Pancreas (tissue), 10 donors: ENCODE measurements at regions not wholly inside any gene's neighbourhood (a gene's known extent, or its start where the extent isn't known, plus 50 kb on each side); places are given as distances from the start of the nearest gene placed in this dataset.

Experiments
- ATAC-seq, 4 donors: fragments of 200-7000 bp; cut with Tn5 transposase; one replicate each; pipeline versions ENCODE4 v1.8.0 to v1.9.1; 2020; ENCODE audit warnings: mild to moderate bottlenecking in 4 of 4, moderate library complexity in 4 of 4
- DNase-seq, 6 donors: peaks; one replicate each; pipeline ENCODE4 v3.0.0-alpha.2; 2020
- FAIRE-seq: peaks from 2 replicates; lab custom pipeline; 2012; peaks lifted over from hg19 to GRCh38; lab: Jason Lieb, UNC
- H3K27ac ChIP-seq, 4 donors: fragments of 200-600 bp; sonication (generic); 1 replicate in 3 of 4; 2 replicates in 1 of 4; pipeline versions ENCODE4 v1.5.0 to v1.8.0; 2020
- H3K27me3 ChIP-seq, 4 donors: fragments of 200-600 bp; one replicate each; pipeline ENCODE4 v1.8.0; 2021
- H3K36me3 ChIP-seq, 3 donors: fragments of 200-600 bp; sonication (generic) in 1 of 3; one replicate each; pipeline versions ENCODE4 v1.5.0 to v1.8.0; 2020 to 2021
- H3K4me1 ChIP-seq, 3 donors: fragments of 200-600 bp; one replicate each; pipeline ENCODE4 v1.8.0; 2021
- H3K4me3 ChIP-seq, 4 donors: fragments of 200-600 bp; sonication (generic) in 2 of 4; one replicate each; pipeline versions ENCODE4 v1.5.0 to v1.8.0; 2020 to 2021
- H3K9me3 ChIP-seq, 4 donors: fragments of 200-600 bp; one replicate each; pipeline ENCODE4 v1.8.0; 2021
- WGBS, 2 donors: extraction: QIAGEN DNeasy Blood & Tissue Kit; methylation state at CpG; one replicate each; pipeline ENCODE4 v1.1.7; 2013; 5-methylcytosine and 5-hydroxymethylcytosine counted together
- intact Hi-C, 3 donors: fragments of 100-400 bp; cut with DNase I; formaldehyde crosslinking; loops; one replicate each; pipeline versions ENCODE4 v1.11.1 to v1.14.2; 2022
- TF ChIP-seq, protein P1 (sequence below), 4 donors: fragments of 200-600 bp; sonication (generic) in 3 of 4; IDR thresholded peaks; one replicate each; pipeline versions ENCODE4 v1.5.0 to v1.8.0; 2021; ENCODE audit warnings: antibody characterized with exemption in 4 of 4
- donor health status: healthy with polysubstance abuse.
- donor health status: DM: no; HTN: no; CAD: no; lungs with moderate emphysema.
- donor health status: DM: no; HTN: no; CAD: no.
- donor health status: control.
- donor health status: control.
- donor health status: Bipolar disorder and iron deficiency.
- donor health status: DM: yes; HTN: yes; CAD: no.
- donor health status: DM: no; HTN: no; CAD: no.
- donor health status: DM: no; HTN: no; CAD: no.
- donor health status: DM: yes; HTN: yes; CAD: no.

DNA sequence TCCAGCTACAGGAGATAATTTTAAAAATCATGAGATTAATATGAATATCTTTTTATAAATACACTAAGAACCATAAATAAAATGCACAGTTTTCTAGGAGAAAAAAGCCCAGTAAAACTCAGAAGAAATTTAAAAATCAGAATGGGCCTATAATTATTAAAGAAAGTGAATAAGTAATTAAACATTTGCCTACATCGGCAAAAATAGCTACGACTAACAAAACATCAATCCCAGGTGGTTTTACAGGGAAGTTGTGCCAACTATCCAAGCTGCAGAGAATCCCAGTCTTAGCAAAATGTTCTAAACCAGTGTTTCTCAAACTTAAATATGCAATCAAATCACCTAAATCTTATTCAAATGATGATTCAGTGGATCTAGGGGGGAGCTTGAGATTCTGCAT, 180.0 kb downstream of the TRIM29 start:
- Histone ChIP-seq H3K4me3 (no peak overlapping the region), H3K27ac (no peak overlapping the region), H3K9me3 (no peaks in the 10 kb centered on the region), H3K4me1 (no peaks in the 10 kb centered on the region), H3K36me3 (no peaks in the 10 kb centered on the region), H3K27me3 (no peaks in the 10 kb centered on the region)
- FAIRE-seq: no peak
- 55 to 72% methylated on average over 2 of the region's 2 CpGs for WGBS, 2 donors
- ATAC-seq: no peak
- DNase-seq: no peak
- TF ChIP-seq, protein P1, sequence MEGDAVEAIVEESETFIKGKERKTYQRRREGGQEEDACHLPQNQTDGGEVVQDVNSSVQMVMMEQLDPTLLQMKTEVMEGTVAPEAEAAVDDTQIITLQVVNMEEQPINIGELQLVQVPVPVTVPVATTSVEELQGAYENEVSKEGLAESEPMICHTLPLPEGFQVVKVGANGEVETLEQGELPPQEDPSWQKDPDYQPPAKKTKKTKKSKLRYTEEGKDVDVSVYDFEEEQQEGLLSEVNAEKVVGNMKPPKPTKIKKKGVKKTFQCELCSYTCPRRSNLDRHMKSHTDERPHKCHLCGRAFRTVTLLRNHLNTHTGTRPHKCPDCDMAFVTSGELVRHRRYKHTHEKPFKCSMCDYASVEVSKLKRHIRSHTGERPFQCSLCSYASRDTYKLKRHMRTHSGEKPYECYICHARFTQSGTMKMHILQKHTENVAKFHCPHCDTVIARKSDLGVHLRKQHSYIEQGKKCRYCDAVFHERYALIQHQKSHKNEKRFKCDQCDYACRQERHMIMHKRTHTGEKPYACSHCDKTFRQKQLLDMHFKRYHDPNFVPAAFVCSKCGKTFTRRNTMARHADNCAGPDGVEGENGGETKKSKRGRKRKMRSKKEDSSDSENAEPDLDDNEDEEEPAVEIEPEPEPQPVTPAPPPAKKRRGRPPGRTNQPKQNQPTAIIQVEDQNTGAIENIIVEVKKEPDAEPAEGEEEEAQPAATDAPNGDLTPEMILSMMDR (IDR thresholded peaks at IDR 0.05): no peak
- intact Hi-C loops: no loop called here

DNA sequence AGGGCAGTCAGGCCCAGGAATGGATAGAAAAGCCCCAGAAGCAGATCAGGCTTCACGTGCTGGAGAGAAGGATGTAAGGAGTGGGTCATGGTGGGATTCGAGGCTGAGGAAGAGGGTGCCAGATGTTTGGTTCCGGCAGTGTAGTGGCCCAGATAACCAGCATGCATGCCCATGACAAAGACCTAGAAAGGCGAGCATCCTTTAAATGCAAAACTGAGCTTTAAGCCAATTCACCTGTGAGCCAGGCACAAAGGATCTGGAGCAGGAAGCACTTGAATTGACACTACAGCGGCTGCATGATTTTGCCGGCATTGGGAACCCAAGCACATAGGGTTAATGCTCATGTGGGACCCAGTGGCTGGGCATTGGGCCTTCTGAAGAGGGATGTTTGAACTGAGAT, 185.5 kb downstream of the TRIM29 start:
- intact Hi-C loops: no loop called here
- no peak for ATAC-seq
- no peaks in the 10 kb centered on the region for H3K9me3 ChIP-seq
- H3K27me3 ChIP-seq: no peaks in the 10 kb centered on the region
- H3K27ac ChIP-seq: no peak overlapping the region
- no peak overlapping the region for H3K4me3 ChIP-seq
- no peaks in the 10 kb centered on the region for H3K36me3 ChIP-seq
- 71 to 82% methylated on average over 6 of the region's 6 CpGs for WGBS, 2 donors
- FAIRE-seq: no peak
- no peak for DNase-seq
- no peaks in the 10 kb centered on the region for H3K4me1 ChIP-seq
- TF ChIP-seq, protein P1 (IDR thresholded peaks at IDR 0.05): no peak

GRCh38 chr11:119943298-119943655, 194.6 kb downstream of the TRIM29 start:
- FAIRE-seq (no peak), DNase-seq (no peak), ATAC-seq (no peak)
- Histone ChIP-seq H3K27ac (no peak overlapping the region), H3K4me1 (no peaks in the 10 kb centered on the region), H3K9me3 (no peaks in the 10 kb centered on the region), H3K36me3 (no peaks in the 10 kb centered on the region), H3K27me3 (no peaks in the 10 kb centered on the region), H3K4me3 (no peak overlapping the region)
- intact Hi-C loops: no loop called here
- TF ChIP-seq, protein P1 (IDR thresholded peaks at IDR 0.05): no peak
- 72 to 83% methylated on average over 5 of the region's 5 CpGs for WGBS, 2 donors

- Histone ChIP-seq H3K9me3 (no peaks in the 10 kb centered on the region), H3K4me1 (no peaks in the 10 kb centered on the region), H3K27ac (no peak overlapping the region), H3K4me3 (no peak overlapping the region), H3K27me3 (no peaks in the 10 kb centered on the region), H3K36me3 (no peaks in the 10 kb centered on the region)
- FAIRE-seq (no peak), ATAC-seq (no peak), DNase-seq (no peak)
- intact Hi-C loops: no loop called here
- TF ChIP-seq, protein P1 (IDR thresholded peaks at IDR 0.05): no peak
- WGBS, 2 donors: 79 to 83% methylated on average over 7 of the region's 7 CpGs
Observed at GRCh38 chr11:119942583-119943297, 195.2 kb downstream of the TRIM29 start.

DNA sequence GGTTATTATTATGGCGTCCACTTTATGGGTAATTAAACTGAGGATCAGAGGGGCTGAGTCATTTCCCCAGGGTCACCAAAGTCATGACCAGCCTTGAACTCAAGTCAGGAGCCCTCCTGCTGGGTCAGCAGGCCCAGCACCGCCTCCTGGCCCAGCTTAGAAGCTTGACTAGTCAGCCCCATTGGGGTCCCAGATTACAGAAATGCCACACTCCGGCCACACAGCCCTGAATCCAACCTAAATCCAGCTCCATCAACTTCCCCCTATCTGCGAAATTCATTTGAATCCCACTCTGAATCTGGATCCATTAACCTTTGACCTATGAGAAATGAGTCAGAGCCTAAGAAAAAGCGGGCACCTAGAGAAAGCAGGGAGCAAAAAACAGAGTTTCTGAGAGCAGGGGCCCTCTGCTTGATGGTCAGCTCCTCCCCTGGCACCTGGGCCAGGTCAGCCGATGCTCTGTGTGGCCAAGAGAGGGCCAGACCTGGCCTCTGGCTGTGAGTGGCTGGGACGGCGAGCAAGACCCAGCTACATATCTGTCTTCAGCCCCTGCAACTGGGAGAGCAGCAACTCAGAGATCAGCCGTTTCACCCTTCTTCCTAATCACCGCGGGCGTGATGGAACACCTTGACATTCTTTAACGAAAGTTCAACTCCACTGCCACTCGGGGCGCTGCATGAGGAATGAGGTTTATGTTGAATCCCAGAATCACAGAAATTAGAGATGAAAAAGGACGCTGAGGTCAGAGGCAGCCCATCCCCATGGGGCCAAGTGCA, 196.1 kb downstream of the TRIM29 start:
- Histone ChIP-seq H3K27ac (no peak overlapping the region), H3K4me1 (no peaks in the 10 kb centered on the region), H3K4me3 (no peak overlapping the region), H3K27me3 (no peaks in the 10 kb centered on the region), H3K9me3 (no peaks in the 10 kb centered on the region), H3K36me3 (no peaks in the 10 kb centered on the region)
- WGBS, 2 donors: 66% methylated on average over 16 of the region's 16 CpGs
- intact Hi-C loops: no loop called here
- no peak for FAIRE-seq
- no peak for DNase-seq
- TF ChIP-seq, protein P1 (IDR thresholded peaks at IDR 0.05): no peak
- ATAC-seq: no peak
